ENCODE measurements at regions not wholly inside any gene's neighbourhood (a gene's known extent, or its start where the extent isn't known, plus 50 kb on each side); places are given as distances from the start of the nearest gene placed in this dataset.

- TF ChIP-seq CTCF (conservative IDR thresholded peaks at IDR 0.05; ENCODE audit: low read depth, low read length): no peak
- DNase-seq (ENCODE audit: low read depth): no peak
- H3K4me3 ChIP-seq (ENCODE audit: low read depth, low read length): no peak overlapping the region
Measured at GRCh38 chr9:12162181-12162815, 530.9 kb upstream of the TYRP1 start.

- no peak for TF ChIP-seq CTCF (conservative IDR thresholded peaks at IDR 0.05; ENCODE audit: low read depth, low read length)
- no peak for DNase-seq (ENCODE audit: low read depth)
- H3K4me3 ChIP-seq (ENCODE audit: low read depth, low read length): no peak overlapping the region
Measured at GRCh38 chr9:12163723-12164458, 529.3 kb upstream of the TYRP1 start.

GRCh38 chr9:12166518-12166917 is 526.7 kb upstream of the TYRP1 start:
- no peak for DNase-seq (ENCODE audit: low read depth)
- H3K4me3 ChIP-seq (ENCODE audit: low read depth, low read length): no peak overlapping the region
- TF ChIP-seq CTCF (conservative IDR thresholded peaks at IDR 0.05; ENCODE audit: low read depth, low read length): no peak

- DNase-seq (ENCODE audit: low read depth): no peak
- no peak for TF ChIP-seq CTCF (conservative IDR thresholded peaks at IDR 0.05; ENCODE audit: low read depth, low read length)
- no peak overlapping the region for H3K4me3 ChIP-seq (ENCODE audit: low read depth, low read length)
Measured at GRCh38 chr9:12170456-12170855, 522.7 kb upstream of the TYRP1 start.

DNA sequence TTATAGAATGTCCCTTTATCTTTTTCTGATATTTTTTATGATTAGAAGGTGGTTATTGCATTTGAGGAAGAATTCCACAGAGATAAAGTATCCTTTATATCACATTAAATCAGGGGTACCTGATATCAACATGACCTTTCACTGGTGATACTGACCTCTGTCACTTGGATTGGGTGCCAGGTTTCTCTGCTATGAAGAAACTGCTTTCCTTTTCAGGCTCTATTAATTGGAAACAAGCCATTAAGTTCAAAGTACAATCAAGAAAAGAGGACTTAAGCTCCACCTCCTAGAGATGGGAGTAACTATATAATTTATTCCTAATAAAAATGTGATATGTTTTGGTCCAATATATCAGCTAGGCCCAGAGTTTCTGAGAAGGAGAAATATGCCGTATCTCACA is 514.6 kb upstream of the TYRP1 start:
- no peak overlapping the region for H3K4me3 ChIP-seq (ENCODE audit: low read depth, low read length)
- TF ChIP-seq CTCF (conservative IDR thresholded peaks at IDR 0.05; ENCODE audit: low read depth, low read length): no peak
- DNase-seq (ENCODE audit: low read depth): no peak

GRCh38 chr9:12182806-12183205 is 510.4 kb upstream of the TYRP1 start:
- no peak overlapping the region for H3K4me3 ChIP-seq (ENCODE audit: low read depth, low read length)
- DNase-seq (ENCODE audit: low read depth): no peak
- no peak for TF ChIP-seq CTCF (conservative IDR thresholded peaks at IDR 0.05; ENCODE audit: low read depth, low read length)

- TF ChIP-seq CTCF (conservative IDR thresholded peaks at IDR 0.05; ENCODE audit: low read depth, low read length): no peak
- DNase-seq (ENCODE audit: low read depth): peak; percentile 10
- no peak overlapping the region for H3K4me3 ChIP-seq (ENCODE audit: low read depth, low read length)
Measured at GRCh38 chr9:12183321-12183720, 509.9 kb upstream of the TYRP1 start.
